ENCODE measurements at regions not wholly inside any gene's neighbourhood (a gene's known extent, or its start where the extent isn't known, plus 50 kb on each side); places are given as distances from the start of the nearest gene placed in this dataset.

GRCh38 chr13:94811753-94812152 lies 99.4 kb upstream of the SOX21 start:
- ChIA-PET POLR2A (no interaction called here), CTCF (interaction anchor here (0.7 kb wide), 1 partner anchor 353 kb away, joined by 3 read pairs; no protein-coding TSS in a partner anchor)
- H3K9me3 ChIP-seq (ENCODE audit: control insufficient read depth, insufficient read depth, low read depth, low read length): no peaks in the 10 kb centered on the region
- no peak overlapping the region for H3K4me3 ChIP-seq (ENCODE audit: low read depth, low read length)
- no peaks in the 10 kb centered on the region for H3K4me1 ChIP-seq (ENCODE audit: control insufficient read depth, insufficient read depth, low read length)
- no peak overlapping the region for H3K27ac ChIP-seq (ENCODE audit: extremely low read depth, low read depth, low read length)
- TF ChIP-seq ZNF341 (tag by site-specific recombination; IDR thresholded peaks at IDR 0.05; ENCODE audit: low read depth) (no peak), ZNF174 (tag by site-specific recombination; IDR thresholded peaks at IDR 0.05) (no peak), ZNF433 (tag by site-specific recombination; IDR thresholded peaks at IDR 0.05; ENCODE audit: low read depth) (no peak), ZNF16 (tag by site-specific recombination; IDR thresholded peaks at IDR 0.05; ENCODE audit: low read depth) (no peak), ZNF488 (tag by site-specific recombination; IDR thresholded peaks at IDR 0.05) (no peak), ZNF362 (tag by site-specific recombination; IDR thresholded peaks at IDR 0.05) (no peak), ZNF544 (tag by site-specific recombination; IDR thresholded peaks at IDR 0.05) (no peak), ZBTB8A (tag by site-specific recombination; IDR thresholded peaks at IDR 0.05) (no peak), ZNF133 (tag by site-specific recombination; IDR thresholded peaks at IDR 0.05) (no peak), GLI4 (tag by site-specific recombination; IDR thresholded peaks at IDR 0.05) (no peak), ZNF514 (tag by site-specific recombination; IDR thresholded peaks at IDR 0.05) (no peak), ZNF571 (tag by site-specific recombination; IDR thresholded peaks at IDR 0.05) (no peak), ZFP37 (tag by site-specific recombination; IDR thresholded peaks at IDR 0.05) (no peak), ZNF645 (tag by site-specific recombination; IDR thresholded peaks at IDR 0.05) (no peak), ZNF302 (tag by site-specific recombination; IDR thresholded peaks at IDR 0.05; ENCODE audit: low read depth) (no peak), ZNF23 (tag by site-specific recombination; IDR thresholded peaks at IDR 0.05; ENCODE audit: borderline replicate concordance) (no peak), ZNF610 (tag by site-specific recombination; IDR thresholded peaks at IDR 0.05; ENCODE audit: borderline replicate concordance) (no peak)
- no peaks in the 10 kb centered on the region for H3K36me3 ChIP-seq (ENCODE audit: control insufficient read depth in 2 of 2, insufficient read depth in 1 of 2, low read length in 2 of 2)

- H3K27ac ChIP-seq (ENCODE audit: extremely low read depth, low read depth, low read length): no peak overlapping the region
- ChIA-PET POLR2A (no interaction called here), CTCF (interaction anchor here (0.6 to 0.8 kb wide), 2 partner anchors 13 to 83 kb away, joined by 3 to 4 read pairs; no protein-coding TSS in a partner anchor)
- H3K4me3 ChIP-seq (ENCODE audit: low read depth, low read length): no peak overlapping the region
- TF ChIP-seq ZNF555 (tag by site-specific recombination; conservative IDR thresholded peaks at IDR 0.05) (no peak), KLF1 (tag by site-specific recombination; IDR thresholded peaks at IDR 0.05) (no peak), ZBTB49 (tag by site-specific recombination; IDR thresholded peaks at IDR 0.05; ENCODE audit: low read depth) (no peak), HIC1 (tag by site-specific recombination; IDR thresholded peaks at IDR 0.05) (no peak), ZNF37A (tag by site-specific recombination; IDR thresholded peaks at IDR 0.05) (no peak), ZNF146 (tag by site-specific recombination; IDR thresholded peaks at IDR 0.05) (no peak), ZNF501 (tag by site-specific recombination; IDR thresholded peaks at IDR 0.05) (no peak), ZNF155 (tag by site-specific recombination; IDR thresholded peaks at IDR 0.05) (no peak), SP2 (tag by site-specific recombination; IDR thresholded peaks at IDR 0.05) (no peak)
- H3K9me3 ChIP-seq (ENCODE audit: control insufficient read depth, insufficient read depth, low read depth, low read length): no peaks in the 10 kb centered on the region
- no peaks in the 10 kb centered on the region for H3K36me3 ChIP-seq (ENCODE audit: control insufficient read depth in 2 of 2, insufficient read depth in 1 of 2, low read length in 2 of 2)
- H3K4me1 ChIP-seq (ENCODE audit: control insufficient read depth, insufficient read depth, low read length): no peaks in the 10 kb centered on the region
Observed at GRCh38 chr13:94800423-94800822, 88.1 kb upstream of the SOX21 start.

Data from HEK293 (cell line).